Vagina (tissue), 2 donors: ENCODE measurements at regions not wholly inside any gene's neighbourhood (a gene's known extent, or its start where the extent isn't known, plus 50 kb on each side); places are given as distances from the start of the nearest gene placed in this dataset.

Source experiments
- POLR2A ChIP-seq, 2 donors: fragments of 450-650 bp; IDR thresholded peaks; one replicate each; pipeline ENCODE4 v1.6.1; 2017; ENCODE audit warnings: antibody characterized with exemption in 2 of 2, mild to moderate bottlenecking in 2 of 2, moderate library complexity in 2 of 2
- TF ChIP-seq, protein P1 (sequence below), 3 experiments: fragments of 450-650 bp in 2 of 3; fragments of 200-600 bp in 1 of 3; sonication (generic) in 1 of 3; IDR thresholded peaks; one replicate each; pipeline ENCODE4 v1.5.1; 2017 to 2019; ENCODE audit warnings: antibody characterized with exemption in 3 of 3, mild to moderate bottlenecking in 2 of 3, moderate library complexity in 2 of 3

DNA sequence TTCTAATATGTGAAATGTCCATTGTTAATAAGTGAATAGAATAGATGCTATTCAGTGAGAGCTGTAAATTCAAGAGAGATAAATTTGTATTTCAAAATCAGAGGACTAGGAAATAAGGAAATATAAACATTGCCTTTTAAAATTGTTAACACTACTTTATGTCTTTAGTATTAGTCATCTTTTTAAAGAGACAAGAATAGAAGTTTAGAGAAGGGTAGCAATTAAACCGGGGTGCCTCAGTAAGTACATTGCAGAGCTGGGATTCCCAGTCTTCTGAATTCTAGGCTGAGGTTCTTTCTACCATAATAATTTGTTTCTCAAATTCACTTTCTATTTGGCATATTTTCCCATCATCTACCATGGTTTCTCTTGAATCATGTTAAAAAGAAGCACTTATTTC lies 498.6 kb downstream of the SLC16A7 start:
- TF ChIP-seq POLR2A (IDR thresholded peaks at IDR 0.05): no peak
- TF ChIP-seq, protein P1, sequence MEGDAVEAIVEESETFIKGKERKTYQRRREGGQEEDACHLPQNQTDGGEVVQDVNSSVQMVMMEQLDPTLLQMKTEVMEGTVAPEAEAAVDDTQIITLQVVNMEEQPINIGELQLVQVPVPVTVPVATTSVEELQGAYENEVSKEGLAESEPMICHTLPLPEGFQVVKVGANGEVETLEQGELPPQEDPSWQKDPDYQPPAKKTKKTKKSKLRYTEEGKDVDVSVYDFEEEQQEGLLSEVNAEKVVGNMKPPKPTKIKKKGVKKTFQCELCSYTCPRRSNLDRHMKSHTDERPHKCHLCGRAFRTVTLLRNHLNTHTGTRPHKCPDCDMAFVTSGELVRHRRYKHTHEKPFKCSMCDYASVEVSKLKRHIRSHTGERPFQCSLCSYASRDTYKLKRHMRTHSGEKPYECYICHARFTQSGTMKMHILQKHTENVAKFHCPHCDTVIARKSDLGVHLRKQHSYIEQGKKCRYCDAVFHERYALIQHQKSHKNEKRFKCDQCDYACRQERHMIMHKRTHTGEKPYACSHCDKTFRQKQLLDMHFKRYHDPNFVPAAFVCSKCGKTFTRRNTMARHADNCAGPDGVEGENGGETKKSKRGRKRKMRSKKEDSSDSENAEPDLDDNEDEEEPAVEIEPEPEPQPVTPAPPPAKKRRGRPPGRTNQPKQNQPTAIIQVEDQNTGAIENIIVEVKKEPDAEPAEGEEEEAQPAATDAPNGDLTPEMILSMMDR (IDR thresholded peaks at IDR 0.05): no peak
